ENCODE measurements at regions not wholly inside any gene's neighbourhood (a gene's known extent, or its start where the extent isn't known, plus 50 kb on each side); places are given as distances from the start of the nearest gene placed in this dataset.

- TF ChIP-seq CTCF (IDR thresholded peaks at IDR 0.05) (no peak), POLR2A (IDR thresholded peaks at IDR 0.05) (no peak)
These were observed 281.9 kb downstream of the SOX9 start for GRCh38 chr17:72402727-72403210.

All from testis (tissue), 2 donors.